Endothelial cell of umbilical vein (primary cell): ENCODE measurements at regions not wholly inside any gene's neighbourhood (a gene's known extent, or its start where the extent isn't known, plus 50 kb on each side); places are given as distances from the start of the nearest gene placed in this dataset.

Experiments
- CTCF ChIP-seq, 2 donors: IDR thresholded peaks; 1 replicate in 1 of 2; 2 replicates in 1 of 2; pipeline ENCODE4 v1.5.1; 2011; ENCODE audit warnings: low read length in 2 of 2, mild to moderate bottlenecking in 2 of 2, moderate library complexity in 2 of 2, control low read depth in 1 of 2, inconsistent platforms in 1 of 2, low read depth in 1 of 2; ENCODE audit not compliant: insufficient read depth in 1 of 2; ENCODE audit errors: extremely low read depth in 1 of 2
- EZH2 ChIP-seq: IDR thresholded peaks from 2 replicates; pipeline ENCODE4 v1.6.1; 2012; ENCODE audit warnings: borderline replicate concordance, low read depth, mild to moderate bottlenecking, moderate library complexity, low read length, inconsistent platforms; ENCODE audit not compliant: severe bottlenecking
- FOS ChIP-seq: IDR thresholded peaks from 2 replicates; pipeline ENCODE4 v1.6.1; 2011; ENCODE audit warnings: mild to moderate bottlenecking, low read length, moderate library complexity, borderline replicate concordance; ENCODE audit not compliant: insufficient read depth
- JUN ChIP-seq: IDR thresholded peaks from 2 replicates; pipeline ENCODE4 v1.6.1; 2011; ENCODE audit warnings: borderline replicate concordance, low read depth; ENCODE audit not compliant: insufficient read length, insufficient read depth
- MAX ChIP-seq: IDR thresholded peaks from 2 replicates; pipeline ENCODE4 v1.6.1; 2011; ENCODE audit not compliant: insufficient read depth, insufficient read length
- MYC ChIP-seq: IDR thresholded peaks from one replicate; pipeline ENCODE4 v1.6.1; 2011; ENCODE audit warnings: mild to moderate bottlenecking, low read depth, low read length
- POLR2A ChIP-seq: IDR thresholded peaks from 2 replicates; pipeline ENCODE4 v1.6.1; 2012; ENCODE audit warnings: low read depth, mild to moderate bottlenecking, control low read depth, low read length
- POLR2AphosphoS5 ChIP-seq: IDR thresholded peaks from 2 replicates; pipeline ENCODE4 v1.6.1; 2012; ENCODE audit warnings: low read depth, mild to moderate bottlenecking, control low read depth, low read length, moderate library complexity; ENCODE audit not compliant: insufficient read depth

GRCh38 chr2:2614452-2614851 lies 283.4 kb upstream of the MYT1L start:
- no peak for TF ChIP-seq CTCF (IDR thresholded peaks at IDR 0.05; ENCODE audit: extremely low read depth in 1 of 2, insufficient read depth in 1 of 2, low read depth in 1 of 2, low read length in 2 of 2)
- no peak for TF ChIP-seq MAX
- TF ChIP-seq POLR2AphosphoS5 = no peak
- TF ChIP-seq EZH2 = no peak
- TF ChIP-seq POLR2A = no peak
- TF ChIP-seq JUN = no peak
- no peak for TF ChIP-seq FOS
- no peak for TF ChIP-seq MYC
